GM11168 (cell line): ENCODE measurements at regions not wholly inside any gene's neighbourhood (a gene's known extent, or its start where the extent isn't known, plus 50 kb on each side); places are given as distances from the start of the nearest gene placed in this dataset.
"Not testable (repeated sequence)": the region's sequence is repeated elsewhere in the genome, so short reads cannot be mapped to it uniquely, and the experiment has no call there.

Source experiments
- in situ Hi-C: fragments of 300-500 bp; cut with MboI; formaldehyde crosslinking; loops from one replicate; pipeline ENCODE4 v1.12.0; 2022; ENCODE audit warnings: low sequenced_read_pairs; ENCODE audit not compliant: unreplicated experiment

- in situ Hi-C loops = not testable (repeated sequence)
Measured at GRCh38 chr13:106081221-106081620, 454.2 kb downstream of the EFNB2 start.

GRCh38 chr13:106078191-106078590, 457.3 kb downstream of the EFNB2 start:
- in situ Hi-C loops = no loop called here

GRCh38 chr13:106077017-106077416, 458.4 kb downstream of the EFNB2 start:
- in situ Hi-C loops = no loop called here

GRCh38 chr13:106072014-106072413, 463.4 kb downstream of the EFNB2 start:
- in situ Hi-C loops = no loop called here

- in situ Hi-C loops = no loop called here
Measured at GRCh38 chr13:106063591-106064313, 471.7 kb downstream of the EFNB2 start.

GRCh38 chr13:106061781-106062180, 473.7 kb downstream of the EFNB2 start:
- in situ Hi-C loops = no loop called here

GRCh38 chr13:106056851-106057250, 478.6 kb downstream of the EFNB2 start:
- in situ Hi-C loops = no loop called here

GRCh38 chr13:106052200-106052767, 483.2 kb downstream of the EFNB2 start:
- in situ Hi-C loops = no loop called here

GRCh38 chr13:106049171-106049570, 486.3 kb downstream of the EFNB2 start:
- in situ Hi-C loops = no loop called here

- in situ Hi-C loops = no loop called here
Measured at GRCh38 chr13:106048386-106048785, 487.1 kb downstream of the EFNB2 start.

- in situ Hi-C loops = no loop called here
Measured at GRCh38 chr13:106047859-106048258, 487.6 kb downstream of the EFNB2 start.

- in situ Hi-C loops = no loop called here
Measured at GRCh38 chr13:106042996-106043581, 492.4 kb downstream of the EFNB2 start.

GRCh38 chr13:106041445-106041844, 494.0 kb downstream of the EFNB2 start:
- in situ Hi-C loops = no loop called here

GRCh38 chr13:106038752-106039151, 496.7 kb downstream of the EFNB2 start:
- in situ Hi-C loops = no loop called here

- in situ Hi-C loops = no loop called here
Measured at GRCh38 chr13:106036870-106037269, 498.6 kb downstream of the EFNB2 start.

- in situ Hi-C loops = no loop called here
Measured at GRCh38 chr13:106034201-106034600, 501.3 kb downstream of the EFNB2 start.

- in situ Hi-C loops = no loop called here
Measured at GRCh38 chr13:106033659-106034058, 501.8 kb downstream of the EFNB2 start.

GRCh38 chr13:106032441-106032840, 503.0 kb downstream of the EFNB2 start:
- in situ Hi-C loops = no loop called here

GRCh38 chr13:106029676-106030290, 505.7 kb downstream of the EFNB2 start:
- in situ Hi-C loops = no loop called here

- in situ Hi-C loops = no loop called here
Measured at GRCh38 chr13:106028911-106029310, 506.6 kb downstream of the EFNB2 start.

GRCh38 chr13:106011600-106011999, 523.9 kb downstream of the EFNB2 start:
- in situ Hi-C loops = no loop called here
